AG04449 (cell line): ENCODE measurements at regions not wholly inside any gene's neighbourhood (a gene's known extent, or its start where the extent isn't known, plus 50 kb on each side); places are given as distances from the start of the nearest gene placed in this dataset.

Source experiments
- CTCF ChIA-PET: fragments of 350-600 bp; formaldehyde crosslinking; extraction: SDS; loops from one replicate; lab custom pipeline; 2021; ENCODE audit warnings: antibody characterized with exemption; lab: Yijun Ruan, JAX
- POLR2A ChIA-PET: fragments of 400-600, 350-600 bp; formaldehyde crosslinking; extraction: SDS; loops from one replicate; lab custom pipeline; 2020; ENCODE audit warnings: antibody characterized with exemption, inconsistent platforms; lab: Yijun Ruan, JAX
- DNase-seq: peaks from one replicate; pipeline ENCODE4 v3.0.0-alpha.2; 2010; ENCODE audit warnings: low read depth, low spot score
- H3K4me3 ChIP-seq: 2 replicates; pipeline ENCODE4 v1.5.1; 2011; ENCODE audit warnings: low read depth, mild to moderate bottlenecking, control low read depth, low read length
- TF ChIP-seq, protein P1 (sequence below): IDR thresholded peaks from one replicate; pipeline ENCODE4 v1.5.1; 2011; ENCODE audit warnings: mild to moderate bottlenecking, moderate library complexity, low read length, control low read depth, inconsistent platforms; ENCODE audit not compliant: insufficient read depth; ENCODE audit errors: missing control alignments

- no peak for DNase-seq
- no peak overlapping the region for H3K4me3 ChIP-seq
- TF ChIP-seq, protein P1, sequence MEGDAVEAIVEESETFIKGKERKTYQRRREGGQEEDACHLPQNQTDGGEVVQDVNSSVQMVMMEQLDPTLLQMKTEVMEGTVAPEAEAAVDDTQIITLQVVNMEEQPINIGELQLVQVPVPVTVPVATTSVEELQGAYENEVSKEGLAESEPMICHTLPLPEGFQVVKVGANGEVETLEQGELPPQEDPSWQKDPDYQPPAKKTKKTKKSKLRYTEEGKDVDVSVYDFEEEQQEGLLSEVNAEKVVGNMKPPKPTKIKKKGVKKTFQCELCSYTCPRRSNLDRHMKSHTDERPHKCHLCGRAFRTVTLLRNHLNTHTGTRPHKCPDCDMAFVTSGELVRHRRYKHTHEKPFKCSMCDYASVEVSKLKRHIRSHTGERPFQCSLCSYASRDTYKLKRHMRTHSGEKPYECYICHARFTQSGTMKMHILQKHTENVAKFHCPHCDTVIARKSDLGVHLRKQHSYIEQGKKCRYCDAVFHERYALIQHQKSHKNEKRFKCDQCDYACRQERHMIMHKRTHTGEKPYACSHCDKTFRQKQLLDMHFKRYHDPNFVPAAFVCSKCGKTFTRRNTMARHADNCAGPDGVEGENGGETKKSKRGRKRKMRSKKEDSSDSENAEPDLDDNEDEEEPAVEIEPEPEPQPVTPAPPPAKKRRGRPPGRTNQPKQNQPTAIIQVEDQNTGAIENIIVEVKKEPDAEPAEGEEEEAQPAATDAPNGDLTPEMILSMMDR, result peak; percentile 86
- ChIA-PET POLR2A (no interaction called here), CTCF (interaction anchor here (1.1 to 4.0 kb wide), 10 partner anchors 9 to 411 kb away, joined by 3 to 14 read pairs (median 5); no protein-coding TSS in a partner anchor)
Observed at GRCh38 chr22:25362215-25362882, 142.9 kb downstream of the CRYBB2 start.

DNA sequence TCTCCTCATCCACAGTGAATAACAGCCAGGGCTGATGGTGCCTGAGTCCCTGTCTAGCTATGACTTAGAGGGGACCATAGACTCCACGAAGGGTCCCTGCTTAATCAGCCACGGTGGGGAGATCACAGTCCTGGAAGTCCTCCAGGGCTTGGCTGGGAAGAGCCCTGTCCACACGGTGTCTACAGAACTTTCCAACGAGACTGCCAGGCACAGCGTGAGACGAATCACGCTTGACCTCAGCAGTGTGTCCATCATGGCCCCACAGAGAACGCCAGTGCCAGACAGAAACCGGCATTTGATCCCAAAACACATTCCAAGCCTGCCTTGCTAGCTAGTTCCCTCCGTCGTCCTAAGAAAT, 143.4 kb downstream of the CRYBB2 start:
- TF ChIP-seq, protein P1, result no peak
- no peak overlapping the region for H3K4me3 ChIP-seq
- CTCF ChIA-PET, result interaction anchor here (0.9 to 4.0 kb wide), 11 partner anchors 9 to 410 kb away, joined by 3 to 14 read pairs (median 4); no protein-coding TSS in a partner anchor
- no peak for DNase-seq
- POLR2A ChIA-PET, result no interaction called here

DNA sequence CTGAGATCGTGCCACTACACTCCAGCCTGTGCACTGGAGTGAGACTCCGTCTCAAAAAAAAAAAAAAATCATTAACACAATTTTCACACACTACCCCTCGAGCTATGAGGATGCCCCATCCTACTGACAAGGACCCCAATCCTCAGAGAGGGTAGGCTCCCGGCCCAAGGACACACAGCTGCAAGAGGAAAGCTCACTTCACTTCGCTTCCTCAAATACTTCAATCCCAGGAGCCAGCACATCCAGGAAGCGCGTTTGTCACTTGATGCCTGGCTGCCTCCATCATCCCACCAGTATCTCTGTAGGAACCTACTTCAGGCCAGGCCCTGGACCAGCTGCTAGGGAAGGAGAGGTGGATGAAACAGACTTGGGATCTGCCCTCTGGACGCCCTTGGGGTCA, 144.0 kb downstream of the CRYBB2 start:
- CTCF ChIA-PET, result interaction anchor here (0.9 to 4.0 kb wide), 7 partner anchors 11 to 326 kb away, joined by 3 to 14 read pairs (median 4); no protein-coding TSS in a partner anchor
- TF ChIP-seq, protein P1, result no peak
- POLR2A ChIA-PET, result no interaction called here
- H3K4me3 ChIP-seq, result no peak overlapping the region
- DNase-seq, result no peak

- ChIA-PET CTCF (interaction anchor here (2.7 to 4.0 kb wide), 2 partner anchors 13 to 21 kb away, joined by 6 to 14 read pairs; no protein-coding TSS in a partner anchor), POLR2A (no interaction called here)
- DNase-seq, result no peak
- H3K4me3 ChIP-seq, result no peak overlapping the region
- TF ChIP-seq, protein P1, result no peak
Observed at GRCh38 chr22:25364281-25364680, 144.8 kb downstream of the CRYBB2 start.

GRCh38 chr22:25364736-25365241, 145.3 kb downstream of the CRYBB2 start:
- CTCF ChIA-PET, result no interaction called here
- POLR2A ChIA-PET, result no interaction called here
- no peak overlapping the region for H3K4me3 ChIP-seq

More at GRCh38 chr22:25364736-25365241, 145.3 kb downstream of the CRYBB2 start:
- TF ChIP-seq, protein P1, result no peak
- no peak for DNase-seq
